Right kidney (tissue), 1 donor: ENCODE measurements at regions not wholly inside any gene's neighbourhood (a gene's known extent, or its start where the extent isn't known, plus 50 kb on each side); places are given as distances from the start of the nearest gene placed in this dataset.
"Not testable (repeated sequence)": the region's sequence is repeated elsewhere in the genome, so short reads cannot be mapped to it uniquely, and the experiment has no call there.

Experiments
- DNase-seq: peaks from one replicate; pipeline ENCODE4 v3.0.0-alpha.2; 2016

GRCh38 chr2:67777836-67778429 is 284.9 kb downstream of the C1D start:
- no peak for DNase-seq

- not testable (repeated sequence) for DNase-seq
Observed at GRCh38 chr2:67780841-67781240, 282.0 kb downstream of the C1D start.

- no peak for DNase-seq
Observed at GRCh38 chr2:67782443-67782842, 280.4 kb downstream of the C1D start.

- DNase-seq: no peak
Observed at GRCh38 chr2:67783026-67783425, 279.8 kb downstream of the C1D start.

GRCh38 chr2:67790622-67791021 is 272.2 kb downstream of the C1D start:
- no peak for DNase-seq

GRCh38 chr2:67792191-67792590 is 270.6 kb downstream of the C1D start:
- DNase-seq: no peak

GRCh38 chr2:67792681-67793091 is 270.1 kb downstream of the C1D start:
- DNase-seq: no peak

GRCh38 chr2:67797801-67798540 is 264.8 kb downstream of the C1D start:
- no peak for DNase-seq

- DNase-seq: peak; percentile 31
Observed at GRCh38 chr2:67798541-67799160, 264.2 kb downstream of the C1D start.

GRCh38 chr2:67799886-67800285 is 262.9 kb downstream of the C1D start:
- no peak for DNase-seq

GRCh38 chr2:67802291-67802690 is 260.5 kb downstream of the C1D start:
- no peak for DNase-seq

- DNase-seq: no peak
Observed at GRCh38 chr2:67802824-67803223, 260.0 kb downstream of the C1D start.

- no peak for DNase-seq
Observed at GRCh38 chr2:67806816-67807215, 256.0 kb downstream of the C1D start.

- no peak for DNase-seq
Observed at GRCh38 chr2:67808112-67808511, 254.7 kb downstream of the C1D start.

- DNase-seq: no peak
Observed at GRCh38 chr2:67812682-67813081, 250.1 kb downstream of the C1D start.

- DNase-seq: no peak
Observed at GRCh38 chr2:67823726-67824125, 239.1 kb downstream of the C1D start.

- DNase-seq: no peak
Observed at GRCh38 chr2:67824186-67824585, 238.6 kb downstream of the C1D start.

- DNase-seq: no peak
Observed at GRCh38 chr2:67825476-67825875, 237.3 kb downstream of the C1D start.

- DNase-seq: no peak
Observed at GRCh38 chr2:67828066-67828465, 234.7 kb downstream of the C1D start.

GRCh38 chr2:67829470-67829869 is 233.3 kb downstream of the C1D start:
- no peak for DNase-seq

- DNase-seq: no peak
Observed at GRCh38 chr2:67833632-67834031, 229.2 kb downstream of the C1D start.

- DNase-seq: no peak
Observed at GRCh38 chr2:67834482-67834881, 228.3 kb downstream of the C1D start.

- no peak for DNase-seq
Observed at GRCh38 chr2:67835266-67835665, 227.5 kb downstream of the C1D start.

- DNase-seq: no peak
Observed at GRCh38 chr2:67836866-67837265, 225.9 kb downstream of the C1D start.
